A673 (cell line): ENCODE measurements at regions not wholly inside any gene's neighbourhood (a gene's known extent, or its start where the extent isn't known, plus 50 kb on each side); places are given as distances from the start of the nearest gene placed in this dataset.

ENCODE experiments used
- CTCF ChIP-seq: fragments of 300-800, 200-600 bp; sonication (generic); conservative IDR thresholded peaks from 2 replicates; pipeline ENCODE4 v1.5.1; 2017; ENCODE audit warnings: low read depth, mild to moderate bottlenecking, antibody characterized with exemption, low read length, moderate library complexity, mixed read lengths
- EZH2 ChIP-seq: fragments of 200-600 bp; sonication (generic); IDR thresholded peaks from 2 replicates; pipeline ENCODE4 v1.6.1; 2017; ENCODE audit warnings: borderline replicate concordance, low read depth, mild to moderate bottlenecking, mixed read lengths, antibody characterized with exemption, low read length; ENCODE audit not compliant: poor library complexity, severe bottlenecking

GRCh38 chr9:38272710-38273109, 119.8 kb upstream of the ALDH1B1 start:
- TF ChIP-seq CTCF (no peak), EZH2 (no peak)
